ENCODE measurements at regions not wholly inside any gene's neighbourhood (a gene's known extent, or its start where the extent isn't known, plus 50 kb on each side); places are given as distances from the start of the nearest gene placed in this dataset.

DNA sequence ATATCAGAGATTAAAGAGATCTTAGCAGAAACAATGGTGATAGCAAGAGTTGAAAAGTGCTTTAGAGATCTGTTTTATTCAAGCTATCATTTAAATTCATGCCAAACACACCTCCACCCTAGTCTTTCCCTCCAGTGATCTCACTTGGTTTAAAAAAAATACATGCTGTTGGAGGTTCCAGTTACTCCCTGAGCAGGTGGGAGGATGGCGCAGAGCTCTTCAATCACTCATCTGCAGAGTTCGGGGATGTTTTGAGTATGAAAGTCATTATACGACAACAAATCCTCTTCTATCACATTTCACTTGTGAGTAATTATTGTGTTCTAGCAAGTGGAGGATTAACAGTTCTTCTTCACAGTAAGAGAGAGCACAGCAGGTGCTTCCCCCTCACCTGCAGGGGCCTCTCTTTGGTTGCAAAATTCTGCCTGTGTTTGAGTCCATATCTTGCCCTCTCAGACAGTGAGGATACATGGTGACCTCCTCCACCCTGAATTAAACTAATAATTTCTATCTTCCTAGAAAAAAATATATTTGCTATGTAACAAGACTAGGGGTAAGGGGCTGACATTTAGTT lies 376.7 kb downstream of the LIG4 start:
- no peak overlapping the region for H3K4me2 ChIP-seq (ENCODE audit: insufficient read depth, low read length)
- H3K4me1 ChIP-seq (replicated peaks in 1 of 2; ENCODE audit: control insufficient read depth in 2 of 2, insufficient read depth in 2 of 2, low read length in 2 of 2): no peaks in the 10 kb centered on the region
- H3K27me3 ChIP-seq (ENCODE audit: control insufficient read depth in 2 of 2, insufficient read depth in 2 of 2, low read length in 2 of 2): no peaks in the 10 kb centered on the region
- no peak overlapping the region for H3K9ac ChIP-seq (ENCODE audit: insufficient read depth in 1 of 2, low read depth in 2 of 2, low read length in 2 of 2)
- DNase-seq (ENCODE audit: extremely low read depth in 1 of 4, low spot score in 3 of 4) (no peak), FAIRE-seq (no peak), ATAC-seq (no peak)
- no peaks in the 10 kb centered on the region for H4K20me1 ChIP-seq (replicated peaks; ENCODE audit: control insufficient read depth, insufficient read depth, low read length)
- in situ Hi-C loops (cut with MboI): no loop called here
- H3K27ac ChIP-seq (ENCODE audit: extremely low read depth, low read depth, low read length): no peak overlapping the region
- CTCF ChIA-PET (ENCODE audit: low intra/inter-chr PET ratio): no interaction called here
- H3K79me2 ChIP-seq (ENCODE audit: control insufficient read depth, insufficient read depth, low read length): no peaks in the 10 kb centered on the region
- no peaks in the 10 kb centered on the region for H3K36me3 ChIP-seq (ENCODE audit: control insufficient read depth, insufficient read depth, low read length)
- WGBS (ENCODE audit: insufficient coverage, low coverage, missing lambda C conversion rate): 0% methylated on average over 3 of the region's 3 CpGs
- no peak overlapping the region for H3K4me3 ChIP-seq
- H3K9me3 ChIP-seq (replicated peaks; ENCODE audit: control insufficient read depth, insufficient read depth, low read depth, low read length): no peaks in the 10 kb centered on the region
- no peak overlapping the region for H2AFZ ChIP-seq (ENCODE audit: low read depth, low read length)
- intact Hi-C loops (cut with micrococcal nuclease): no loop called here
- POLR2A ChIA-PET: no interaction called here
- BruUV-seq (replicated peaks): no TSS peak
- no peak for TF ChIP-seq DIDO1 (tag; IDR thresholded peaks at IDR 0.05; ENCODE audit: low read depth)
- TF ChIP-seq NR2C2 (CRISPR knock-in tag; IDR thresholded peaks at IDR 0.05): no peak
- no peak for TF ChIP-seq NR2C2 (tag; IDR thresholded peaks at IDR 0.05)
- no peak for TF ChIP-seq RBM34 (IDR thresholded peaks at IDR 0.05; ENCODE audit: borderline replicate concordance, insufficient read depth, low read length)
- no peak for TF ChIP-seq HDAC1 (IDR thresholded peaks at IDR 0.05)
- no peak for TF ChIP-seq CBX8 (IDR thresholded peaks at IDR 0.05; ENCODE audit: borderline replicate concordance, extremely low read depth, low read depth, low read length, poor library complexity, severe bottlenecking)
- TF ChIP-seq, protein P1, sequence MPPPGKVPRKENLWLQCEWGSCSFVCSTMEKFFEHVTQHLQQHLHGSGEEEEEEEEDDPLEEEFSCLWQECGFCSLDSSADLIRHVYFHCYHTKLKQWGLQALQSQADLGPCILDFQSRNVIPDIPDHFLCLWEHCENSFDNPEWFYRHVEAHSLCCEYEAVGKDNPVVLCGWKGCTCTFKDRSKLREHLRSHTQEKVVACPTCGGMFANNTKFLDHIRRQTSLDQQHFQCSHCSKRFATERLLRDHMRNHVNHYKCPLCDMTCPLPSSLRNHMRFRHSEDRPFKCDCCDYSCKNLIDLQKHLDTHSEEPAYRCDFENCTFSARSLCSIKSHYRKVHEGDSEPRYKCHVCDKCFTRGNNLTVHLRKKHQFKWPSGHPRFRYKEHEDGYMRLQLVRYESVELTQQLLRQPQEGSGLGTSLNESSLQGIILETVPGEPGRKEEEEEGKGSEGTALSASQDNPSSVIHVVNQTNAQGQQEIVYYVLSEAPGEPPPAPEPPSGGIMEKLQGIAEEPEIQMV (tag; conservative IDR thresholded peaks at IDR 0.05; ENCODE audit: low read depth): no peak
- no peak for TF ChIP-seq STAT5A (IDR thresholded peaks at IDR 0.05; ENCODE audit: borderline replicate concordance, low read length)
- TF ChIP-seq SIRT6 (IDR thresholded peaks at IDR 0.05; ENCODE audit: low read depth, low read length): no peak
- H3K9me1 ChIP-seq (ENCODE audit: control insufficient read depth, insufficient read depth, low read length): no peaks in the 10 kb centered on the region

All from K562 (cell line).